ENCODE measurements at regions not wholly inside any gene's neighbourhood (a gene's known extent, or its start where the extent isn't known, plus 50 kb on each side); places are given as distances from the start of the nearest gene placed in this dataset.

DNA sequence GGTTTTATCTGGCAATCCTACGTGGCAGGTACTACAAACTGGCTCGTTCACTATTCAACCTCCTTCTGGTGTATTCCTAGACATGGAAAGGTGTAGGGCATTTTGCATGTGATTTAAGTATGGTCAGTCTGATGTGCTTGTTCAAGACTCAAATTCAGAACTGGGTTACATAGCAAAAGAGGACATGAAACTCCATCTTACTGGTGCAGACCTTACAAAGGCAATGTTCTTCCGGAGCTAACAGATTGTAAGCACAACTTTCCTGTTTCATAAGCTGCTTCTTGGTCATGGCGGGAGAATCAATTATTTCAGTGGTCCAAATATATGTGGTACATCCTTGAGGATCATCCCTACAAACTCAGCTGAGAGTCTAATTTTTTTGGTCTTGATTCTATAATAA is 703.4 kb downstream of the EPM2A start:
- DNase-seq: no peak

DNA sequence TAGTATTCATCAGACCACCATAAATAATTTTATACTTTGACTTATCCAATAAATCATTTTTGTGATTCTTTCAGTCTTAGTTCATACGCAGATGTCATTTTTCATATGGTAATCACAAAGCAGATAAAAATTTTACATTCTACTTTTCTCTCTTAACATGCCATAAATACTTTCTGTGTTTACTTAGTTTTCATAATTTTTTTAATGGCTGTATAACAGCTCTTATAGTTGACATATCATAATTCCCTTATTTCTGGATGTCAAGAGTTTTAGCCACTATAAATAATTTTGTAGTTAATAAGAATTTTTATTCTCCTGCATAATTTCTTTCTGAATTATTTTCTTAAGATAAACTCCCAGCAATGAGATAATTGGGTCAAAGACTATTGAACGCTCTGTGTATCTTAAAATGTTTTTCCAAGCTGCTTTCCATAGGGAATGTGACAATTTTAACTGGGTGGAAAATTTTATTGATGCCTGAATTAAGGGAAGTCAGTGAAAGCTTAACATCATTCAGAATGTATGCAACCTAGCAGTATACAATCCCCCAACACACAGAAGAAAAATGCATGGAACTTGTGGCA is 702.7 kb downstream of the EPM2A start:
- DNase-seq: peak; percentile 51

DNA sequence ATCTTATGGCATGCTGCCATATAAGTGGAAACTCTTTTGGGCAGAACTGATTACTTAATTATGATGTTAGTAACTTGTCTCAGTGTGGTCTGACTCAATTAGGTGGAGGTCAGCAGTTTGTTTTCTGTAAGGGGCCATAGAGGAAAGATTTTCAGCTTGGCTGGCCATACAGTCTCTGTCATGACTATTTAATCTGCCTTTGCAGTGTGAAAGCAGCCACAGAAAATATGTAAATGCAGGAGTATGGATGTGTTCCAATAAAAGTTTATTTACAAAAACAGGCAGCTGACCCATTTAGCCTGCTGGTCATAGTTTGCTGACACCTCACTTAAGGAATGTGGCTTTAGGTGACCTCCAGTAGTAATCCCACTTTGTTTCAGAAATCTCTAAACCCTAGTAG is 700.7 kb downstream of the EPM2A start:
- no peak for DNase-seq

DNA sequence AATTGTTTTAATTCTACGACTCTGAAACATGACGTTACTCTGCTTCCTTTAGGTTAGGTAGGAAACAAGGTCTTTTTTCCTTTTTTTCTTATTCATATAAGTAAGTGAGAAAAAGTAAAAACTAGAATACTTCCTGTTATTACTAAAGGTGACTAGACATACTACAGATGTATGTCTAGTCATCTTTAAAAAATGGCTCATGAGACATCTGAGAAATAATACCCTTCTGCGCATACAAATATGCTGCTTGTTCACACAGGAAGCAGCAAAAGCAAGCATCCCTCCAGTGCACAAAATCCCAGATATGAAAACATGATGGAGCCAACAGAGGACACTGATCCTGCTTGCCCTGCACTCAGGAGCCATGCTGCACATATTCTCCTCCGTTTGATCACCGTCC is 699.1 kb downstream of the EPM2A start:
- DNase-seq: no peak

DNA sequence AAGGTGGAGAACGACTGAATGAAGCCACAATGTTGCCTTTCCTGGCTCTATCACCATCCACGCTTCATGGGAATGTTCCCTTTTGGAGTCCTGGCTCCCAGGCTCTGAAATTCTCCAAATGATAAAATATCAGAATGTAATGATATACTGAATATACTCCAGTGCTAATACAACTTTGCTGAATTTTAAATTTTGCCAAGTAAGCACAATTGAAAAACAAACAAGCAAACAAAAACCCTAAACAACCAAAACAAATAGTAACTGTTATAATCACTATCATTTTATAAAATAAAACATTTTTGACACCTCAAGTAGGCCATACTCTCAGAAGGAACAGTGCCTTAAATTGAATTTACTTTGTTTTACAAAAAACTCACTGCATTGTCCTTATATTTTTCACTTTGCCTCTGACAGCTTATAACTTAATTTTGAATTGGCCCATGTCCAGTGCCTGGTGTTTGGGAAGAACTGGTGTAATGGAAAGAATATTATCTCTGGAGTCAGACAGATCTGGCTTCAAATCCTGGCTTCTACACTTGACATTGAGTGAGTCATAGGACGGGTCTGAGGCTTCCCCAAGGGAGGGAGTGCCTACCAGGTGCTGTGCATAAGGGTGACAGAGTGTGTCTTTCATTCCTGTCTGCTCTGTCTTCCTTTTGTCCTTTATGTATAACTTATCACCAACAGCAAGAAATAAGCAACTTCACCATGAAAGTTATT is 698.3 kb downstream of the EPM2A start:
- no peak for DNase-seq

DNA sequence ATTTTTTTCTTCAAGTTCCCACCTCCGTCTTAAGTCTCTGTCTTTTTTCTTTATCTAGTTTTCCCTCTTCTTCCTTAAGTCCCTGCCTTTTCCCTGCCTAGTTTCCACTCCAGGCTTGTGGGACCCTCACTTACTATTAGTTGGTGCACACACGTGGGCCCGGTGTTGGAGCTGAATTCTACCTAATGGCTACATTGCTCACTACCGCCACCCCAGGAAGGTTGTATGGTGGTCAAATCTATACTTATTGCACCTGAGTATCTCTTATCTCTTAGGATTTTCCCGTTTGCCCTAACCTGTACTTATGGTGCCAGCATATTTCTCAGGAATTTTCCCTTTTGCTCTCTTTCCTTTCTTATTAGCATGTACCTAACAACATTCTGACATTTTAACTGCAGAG is 692.8 kb downstream of the EPM2A start:
- no peak for DNase-seq

DNA sequence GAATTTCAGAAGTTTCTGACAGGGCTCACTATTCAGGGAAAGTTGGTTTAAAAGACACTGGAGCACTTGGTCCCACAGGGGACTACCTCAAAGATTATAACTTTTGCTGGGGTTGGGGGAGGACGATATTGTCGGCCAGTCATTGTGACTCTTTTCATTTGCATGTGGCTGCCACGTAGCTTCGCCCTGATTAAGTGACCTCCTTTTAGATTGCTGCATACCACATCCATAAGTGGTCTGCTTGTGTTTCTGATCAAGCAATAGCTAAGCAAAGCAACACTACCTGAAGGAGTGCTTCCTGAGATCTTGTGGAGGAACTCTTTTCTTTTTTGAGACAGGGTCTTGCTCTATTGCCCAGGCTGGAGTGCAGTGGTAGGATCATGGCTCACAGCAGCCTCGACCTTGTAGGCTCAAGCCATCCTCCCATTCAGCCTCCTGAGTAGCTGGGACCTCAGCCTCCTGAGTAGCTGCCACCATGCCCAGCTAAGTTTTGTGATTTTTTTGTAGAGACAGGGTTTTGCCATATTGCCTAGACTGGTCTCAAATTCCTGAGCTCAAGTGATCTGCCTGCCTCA is 691.3 kb downstream of the EPM2A start:
- no peak for DNase-seq

DNA sequence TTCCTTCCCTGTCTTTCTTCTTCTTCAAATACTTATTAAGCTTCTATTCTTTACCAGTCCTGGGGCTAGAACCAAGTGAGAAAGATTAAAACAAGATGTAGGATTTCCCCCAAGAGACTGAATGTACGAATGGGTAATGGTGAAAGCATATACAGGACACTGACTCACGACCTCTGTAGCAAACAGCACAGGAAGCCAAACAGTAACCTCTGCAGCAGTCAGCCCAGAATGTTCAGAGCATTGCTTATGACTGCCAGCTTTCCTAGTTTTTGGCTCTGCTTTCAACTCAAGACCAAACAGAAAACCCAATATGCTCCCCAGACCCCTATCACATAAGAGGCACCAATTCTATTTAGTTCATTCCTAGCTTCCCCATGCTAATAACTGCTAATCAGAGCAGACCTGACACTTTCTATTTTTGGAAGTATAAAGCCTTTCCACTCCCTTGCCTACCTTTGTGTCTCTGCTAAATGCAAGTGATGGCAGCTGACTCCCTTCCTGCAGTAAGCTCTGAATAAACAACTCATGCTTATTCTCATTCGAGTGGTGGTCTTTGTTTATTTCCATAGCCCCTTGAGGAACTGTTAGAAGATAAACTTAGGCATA is 690.6 kb downstream of the EPM2A start:
- peak; percentile 70 for DNase-seq

DNA sequence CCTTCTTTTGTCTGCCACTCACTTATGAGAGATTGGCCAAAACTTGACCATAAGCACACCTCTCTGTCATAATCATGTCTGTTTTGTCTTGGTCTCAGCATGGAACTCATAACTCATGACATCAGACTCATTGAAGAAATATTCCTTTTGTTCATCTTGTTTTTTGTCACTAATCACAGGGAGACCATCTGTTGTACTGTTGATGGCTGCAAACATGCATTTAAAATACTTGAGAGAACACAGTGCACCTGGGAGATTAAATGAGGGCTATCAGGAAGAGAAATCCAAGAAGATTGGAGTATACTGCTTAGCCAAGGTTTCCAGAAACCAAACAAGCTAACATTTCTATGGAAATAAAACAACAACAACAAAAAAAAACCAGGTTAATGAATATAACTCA is 689.7 kb downstream of the EPM2A start:
- DNase-seq: no peak

DNA sequence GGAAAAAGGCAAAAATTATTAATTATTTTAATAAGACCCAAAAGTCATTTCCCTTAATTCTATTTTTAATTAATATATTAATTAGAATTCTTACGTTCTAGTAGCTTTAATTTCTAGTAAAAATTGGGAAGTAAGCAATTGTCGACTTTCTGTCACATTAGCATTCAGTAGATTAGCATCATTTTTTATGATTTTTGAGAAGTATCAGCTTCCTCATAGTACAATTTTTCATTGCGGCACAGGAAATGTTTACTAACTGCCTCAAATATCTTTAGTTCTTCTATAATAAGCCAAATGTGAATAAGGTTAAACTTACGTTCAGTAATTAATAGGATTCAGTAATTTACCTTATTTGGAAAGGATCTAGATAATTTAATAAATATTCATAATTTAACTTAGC is 687.4 kb downstream of the EPM2A start:
- DNase-seq: no peak

DNA sequence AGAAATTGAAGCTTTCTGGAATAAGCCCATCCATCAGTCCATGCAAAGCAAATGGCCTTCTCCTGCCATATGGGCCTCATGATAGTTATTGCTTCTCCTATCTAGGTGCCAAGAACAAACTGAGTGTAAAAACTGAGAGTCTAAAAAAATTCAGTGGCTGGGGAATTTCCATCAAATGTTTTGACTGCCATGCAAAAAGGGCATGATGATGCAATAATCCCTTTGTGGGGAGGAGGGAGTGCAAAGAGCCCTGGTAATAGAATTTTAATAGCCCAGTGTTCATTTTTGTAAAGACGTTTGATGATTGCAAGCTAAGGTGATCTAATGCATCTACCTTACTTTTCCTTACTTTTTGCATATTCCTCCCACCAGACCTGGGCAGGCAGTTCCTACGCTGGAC is 683.7 kb downstream of the EPM2A start:
- DNase-seq: no peak

DNA sequence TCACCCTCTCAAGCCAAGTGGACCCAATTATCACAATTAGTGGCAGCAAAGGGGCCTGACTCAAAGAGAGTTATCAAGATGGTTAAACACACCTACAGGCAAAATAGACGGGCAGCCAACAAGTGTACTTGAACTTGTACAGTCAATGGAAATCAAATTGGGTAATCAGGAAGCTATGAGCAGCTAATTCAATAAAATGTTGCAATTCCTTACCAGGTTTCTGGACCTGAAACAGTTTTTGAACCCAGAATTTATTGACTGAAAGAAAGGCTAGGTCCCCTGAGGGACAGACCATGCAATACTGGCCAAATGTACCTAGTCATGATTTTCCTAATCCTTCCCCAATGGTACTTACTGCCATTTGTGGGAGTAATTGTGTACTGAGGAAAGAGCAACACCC is 679.8 kb downstream of the EPM2A start:
- no peak for DNase-seq

DNA sequence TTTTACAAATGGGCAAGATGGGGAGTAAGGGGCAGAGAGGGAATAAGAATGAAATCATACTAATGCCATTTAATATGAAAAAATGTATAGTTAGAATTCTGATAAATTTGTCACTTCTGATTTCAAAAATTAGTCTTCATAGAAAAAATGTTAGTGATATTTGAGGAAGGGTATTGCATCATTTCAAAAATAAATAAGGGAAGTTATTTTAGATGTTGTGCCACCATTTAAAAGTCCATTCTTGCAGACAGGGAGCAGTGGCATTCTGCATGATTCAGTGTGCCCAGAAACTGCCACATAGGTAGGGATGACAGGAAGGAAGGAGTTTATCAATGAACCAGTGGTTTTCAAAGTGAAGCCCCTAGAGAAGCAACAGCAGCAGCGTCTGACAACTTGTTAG is 674.6 kb downstream of the EPM2A start:
- DNase-seq: no peak

DNA sequence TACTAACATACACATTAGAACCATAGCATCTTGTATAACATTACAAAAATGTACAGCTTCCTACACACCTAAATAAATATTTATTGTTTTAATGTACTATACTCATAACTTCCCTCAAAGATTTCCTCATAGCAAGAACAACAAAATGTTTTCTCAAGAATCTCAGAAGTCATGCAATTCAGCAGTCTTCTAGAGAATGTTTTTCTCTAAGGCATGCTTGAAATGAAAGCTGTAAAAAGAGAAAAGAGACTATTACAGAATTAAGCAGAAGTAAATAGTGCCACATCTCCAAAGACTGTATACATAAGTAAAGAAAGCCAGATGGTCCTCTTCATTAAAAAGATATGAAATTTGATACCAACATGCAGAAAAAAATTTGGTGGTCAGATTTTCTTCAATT is 672.2 kb downstream of the EPM2A start:
- no peak for DNase-seq

DNA sequence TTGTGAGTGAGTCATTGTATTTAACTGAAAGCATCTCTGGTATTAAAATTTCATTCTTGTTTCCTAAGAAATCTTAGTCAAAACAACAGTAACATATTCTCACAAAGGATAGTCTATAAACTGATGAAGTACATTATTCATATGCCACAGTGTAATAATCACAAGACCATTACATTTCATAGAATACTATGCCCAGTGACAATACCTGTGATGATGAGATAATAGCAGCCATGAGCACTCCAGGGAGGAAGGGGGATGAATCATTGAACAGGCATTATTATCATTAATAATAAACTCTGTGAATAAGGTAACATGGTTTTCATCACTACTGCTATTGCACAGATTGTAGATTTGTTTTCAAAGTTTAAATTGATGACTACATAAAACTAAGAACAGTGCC is 667.9 kb downstream of the EPM2A start:
- peak; percentile 66 for DNase-seq

DNA sequence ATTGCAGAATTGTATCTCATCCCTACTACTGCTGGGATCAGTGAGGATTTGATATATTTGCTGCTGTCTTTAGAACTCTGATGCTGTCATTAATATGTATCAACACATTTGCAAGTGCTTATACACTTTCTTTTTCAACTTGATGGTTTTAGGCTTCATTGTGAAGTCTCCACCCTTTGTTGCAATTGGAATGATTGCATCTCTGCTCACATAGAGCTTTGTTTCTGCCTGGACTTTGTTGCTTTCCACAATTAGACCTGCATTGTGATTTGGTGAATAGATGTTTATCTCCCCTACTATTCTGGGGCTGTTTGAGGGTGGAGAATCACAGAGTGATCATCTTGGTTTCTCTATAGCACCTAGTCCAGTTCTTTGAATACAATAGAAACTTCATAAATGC is 666.7 kb downstream of the EPM2A start:
- DNase-seq: no peak

DNA sequence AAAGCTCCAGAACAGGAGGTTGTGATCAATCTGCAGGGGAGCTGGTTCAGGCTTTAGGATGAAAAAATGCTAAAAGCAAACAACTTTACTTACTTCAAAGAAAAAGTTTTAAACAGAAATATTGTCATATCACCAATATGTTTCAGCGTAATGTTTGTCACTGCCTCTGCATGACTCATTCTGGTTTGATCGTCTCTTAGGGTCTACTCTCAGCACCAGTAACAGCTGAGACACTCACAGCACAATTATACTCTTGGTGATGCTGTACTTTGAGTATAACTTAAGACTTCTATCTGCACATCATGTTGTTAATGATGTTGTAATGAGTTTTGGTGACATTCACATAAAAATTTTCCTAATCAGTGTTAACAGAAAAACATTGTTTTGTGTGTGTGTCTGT is 665.4 kb downstream of the EPM2A start:
- peak; percentile 43 for DNase-seq

DNA sequence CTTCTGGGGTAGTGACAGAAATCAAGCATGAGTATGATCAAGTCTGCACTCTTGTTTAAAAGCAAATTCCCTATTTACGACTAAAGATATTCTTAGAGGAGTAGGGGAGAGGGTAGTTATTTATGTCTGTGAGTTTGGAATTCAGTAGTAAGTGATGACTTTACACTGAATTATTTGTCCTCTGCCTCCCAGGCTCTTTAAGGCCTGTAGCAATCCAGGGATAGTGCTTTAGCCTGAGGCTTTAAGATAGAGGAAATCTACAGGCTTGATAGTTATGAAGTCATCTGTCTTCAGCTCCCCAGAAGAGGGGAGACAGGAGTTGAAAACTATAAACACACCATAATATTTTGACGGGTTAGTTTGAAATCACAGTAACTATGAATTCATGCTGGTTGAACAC is 664.5 kb downstream of the EPM2A start:
- peak; percentile 87 for DNase-seq

DNA sequence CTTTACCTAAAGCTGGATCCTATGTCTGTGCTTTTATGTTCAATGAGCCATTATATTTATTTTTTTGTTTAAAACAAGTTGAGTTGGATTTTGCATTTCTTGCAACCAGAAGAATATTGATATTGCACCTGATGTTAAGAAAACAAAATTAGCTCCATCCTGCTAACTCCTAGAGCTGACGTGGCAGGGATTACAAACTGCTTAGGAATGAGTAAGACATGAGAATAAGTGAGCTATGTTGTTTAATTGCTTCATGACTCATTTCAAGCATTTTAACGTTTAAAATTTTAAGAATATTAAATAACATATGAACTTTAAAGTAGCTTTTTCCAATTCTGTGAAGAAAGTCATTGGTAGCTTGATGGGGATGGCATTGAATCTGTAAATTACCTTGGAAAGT is 663.5 kb downstream of the EPM2A start:
- peak; percentile 79 for DNase-seq

DNA sequence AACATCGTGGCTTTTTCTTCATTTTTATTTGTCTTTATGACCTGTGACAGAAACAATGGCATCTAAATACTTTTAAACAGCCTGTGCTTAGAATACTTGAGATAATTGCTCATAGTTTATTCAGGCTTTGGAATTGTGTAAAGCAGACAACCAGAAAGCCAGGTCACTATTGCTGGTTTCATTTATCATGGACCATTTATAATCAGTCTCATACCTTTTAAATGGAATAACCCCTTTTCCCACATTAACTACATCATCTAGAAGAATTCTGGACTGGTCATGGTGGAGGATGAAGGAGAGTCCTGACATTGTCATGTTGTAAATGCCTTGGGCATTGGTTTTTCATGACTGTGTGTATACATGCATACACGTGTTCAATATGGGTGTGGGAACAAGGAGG is 661.5 kb downstream of the EPM2A start:
- no peak for DNase-seq

DNA sequence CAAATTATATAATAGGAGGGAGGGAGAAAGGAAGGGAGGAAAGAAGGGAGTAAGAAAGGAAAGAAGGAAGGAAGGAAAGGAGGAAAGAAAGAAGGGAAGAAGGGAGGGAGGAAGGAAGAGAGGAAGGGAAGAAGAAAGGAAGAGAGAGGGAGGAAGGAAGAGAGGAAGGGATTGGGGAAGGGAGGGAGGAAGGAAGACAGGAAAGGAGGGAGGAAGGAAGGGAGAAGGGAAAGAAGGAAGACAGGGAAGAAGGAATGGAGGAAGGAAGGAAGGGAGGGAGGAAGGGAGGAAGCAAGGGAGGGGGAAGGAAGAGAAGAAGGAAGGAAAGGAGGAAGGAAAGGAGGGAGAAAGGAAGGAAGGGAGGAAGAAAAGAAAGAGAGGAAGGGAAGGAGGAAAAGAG is 660.5 kb downstream of the EPM2A start:
- no peak for DNase-seq

DNA sequence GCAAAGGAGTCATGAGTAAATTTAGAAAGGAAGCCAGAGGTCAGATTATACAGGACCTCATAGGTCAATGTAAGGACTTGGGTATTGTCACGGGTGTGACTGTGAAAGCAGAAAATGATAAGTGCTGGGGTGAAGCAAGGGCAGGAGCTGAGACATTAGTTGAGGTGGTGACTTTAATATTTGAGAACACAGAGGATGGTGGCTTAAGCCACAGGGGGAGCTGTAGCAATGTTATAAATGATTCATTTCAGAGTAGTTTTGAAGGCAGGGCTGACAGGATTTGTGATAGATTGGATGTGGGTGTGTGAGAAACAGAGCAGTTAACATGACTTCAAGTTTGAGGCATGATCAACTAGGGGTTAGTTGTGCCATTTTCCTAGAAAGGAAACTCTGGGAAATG is 659.9 kb downstream of the EPM2A start:
- no peak for DNase-seq

DNA sequence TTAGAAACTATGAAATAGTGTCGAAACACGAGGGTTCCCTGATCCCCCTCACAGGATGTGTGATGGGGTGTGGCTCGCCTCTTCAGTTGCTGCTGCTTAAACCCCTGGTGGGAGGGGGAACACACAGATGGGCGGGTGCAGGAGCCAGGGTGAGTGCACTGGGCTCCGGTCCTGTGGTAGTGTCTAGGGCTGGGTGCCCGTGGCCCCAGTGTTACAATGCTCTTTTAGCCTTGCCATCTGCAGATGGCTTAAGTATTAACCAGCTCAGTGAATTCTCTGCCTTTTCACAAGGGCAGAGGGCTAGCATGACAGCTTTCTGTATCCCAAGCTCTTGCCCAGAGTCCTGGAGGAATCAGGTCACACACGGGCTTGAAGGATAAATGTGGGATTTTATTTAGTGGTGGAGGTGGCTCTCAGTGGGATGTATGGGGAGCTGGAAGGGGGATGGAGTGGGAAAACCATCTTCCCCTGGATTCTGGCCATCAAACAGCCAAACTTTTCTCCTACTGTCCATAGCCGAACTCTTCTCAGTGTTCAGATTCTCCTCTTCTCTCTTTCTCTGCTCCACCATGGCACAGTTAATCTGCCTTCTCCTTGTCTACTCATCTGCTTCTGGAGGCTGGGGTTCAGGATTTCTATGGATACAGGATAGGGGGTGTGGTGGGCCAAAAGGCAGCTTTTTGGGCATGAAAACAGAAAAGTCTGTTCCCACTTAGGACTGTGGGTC is 659.0 kb downstream of the EPM2A start:
- DNase-seq: no peak

Data from fibroblast of skin of back (primary cell).